ENCODE measurements at regions not wholly inside any gene's neighbourhood (a gene's known extent, or its start where the extent isn't known, plus 50 kb on each side); places are given as distances from the start of the nearest gene placed in this dataset.

DNA sequence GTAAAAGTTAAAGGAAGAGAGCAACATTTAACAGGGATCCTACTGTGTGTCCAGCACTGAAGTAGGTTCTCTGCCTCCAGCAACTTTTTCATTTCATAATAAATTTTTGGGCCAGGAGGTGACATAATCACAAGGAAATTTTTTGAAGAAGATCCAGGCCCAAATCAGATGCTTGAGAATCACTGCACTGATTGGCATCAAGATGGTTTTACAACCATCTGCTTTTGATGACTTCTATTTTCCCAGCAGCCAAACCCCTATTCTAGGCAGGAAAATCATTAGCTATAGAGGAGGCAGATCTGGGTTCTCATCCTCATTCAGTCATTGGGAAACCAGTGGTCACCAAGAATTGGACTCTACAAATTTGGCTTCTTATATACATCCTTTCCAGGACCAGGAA lies 79.0 kb downstream of the ARL4A start:
- no peak for TF ChIP-seq EZH2phosphoT487 (IDR thresholded peaks at IDR 0.05; ENCODE audit: borderline replicate concordance, low read depth, low read length)
- TF ChIP-seq, protein P1, sequence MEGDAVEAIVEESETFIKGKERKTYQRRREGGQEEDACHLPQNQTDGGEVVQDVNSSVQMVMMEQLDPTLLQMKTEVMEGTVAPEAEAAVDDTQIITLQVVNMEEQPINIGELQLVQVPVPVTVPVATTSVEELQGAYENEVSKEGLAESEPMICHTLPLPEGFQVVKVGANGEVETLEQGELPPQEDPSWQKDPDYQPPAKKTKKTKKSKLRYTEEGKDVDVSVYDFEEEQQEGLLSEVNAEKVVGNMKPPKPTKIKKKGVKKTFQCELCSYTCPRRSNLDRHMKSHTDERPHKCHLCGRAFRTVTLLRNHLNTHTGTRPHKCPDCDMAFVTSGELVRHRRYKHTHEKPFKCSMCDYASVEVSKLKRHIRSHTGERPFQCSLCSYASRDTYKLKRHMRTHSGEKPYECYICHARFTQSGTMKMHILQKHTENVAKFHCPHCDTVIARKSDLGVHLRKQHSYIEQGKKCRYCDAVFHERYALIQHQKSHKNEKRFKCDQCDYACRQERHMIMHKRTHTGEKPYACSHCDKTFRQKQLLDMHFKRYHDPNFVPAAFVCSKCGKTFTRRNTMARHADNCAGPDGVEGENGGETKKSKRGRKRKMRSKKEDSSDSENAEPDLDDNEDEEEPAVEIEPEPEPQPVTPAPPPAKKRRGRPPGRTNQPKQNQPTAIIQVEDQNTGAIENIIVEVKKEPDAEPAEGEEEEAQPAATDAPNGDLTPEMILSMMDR (conservative IDR thresholded peaks at IDR 0.05; ENCODE audit: low read length), result no peak

All from OCI-LY7 (cell line).